ENCODE measurements at regions not wholly inside any gene's neighbourhood (a gene's known extent, or its start where the extent isn't known, plus 50 kb on each side); places are given as distances from the start of the nearest gene placed in this dataset.

GRCh38 chr18:55124078-55124763 is 165.0 kb upstream of the CCDC68 start:
- Histone ChIP-seq H3K4me3 (no peak overlapping the region), H3K9me3 (no peaks in the 10 kb centered on the region), H3K36me3 (no peaks in the 10 kb centered on the region), H3K4me1 (no peaks in the 10 kb centered on the region), H3K27me3 (no peaks in the 10 kb centered on the region), H3K27ac (no peak overlapping the region)
- no peak for DNase-seq
- TF ChIP-seq POLR2A (IDR thresholded peaks at IDR 0.05), result no peak
- TF ChIP-seq CTCF (IDR thresholded peaks at IDR 0.05), result no peak
- intact Hi-C loops (cut with DNase I; ENCODE audit: low total_unique reads), result no loop called here

- Histone ChIP-seq H3K27me3 (no peaks in the 10 kb centered on the region), H3K9me3 (no peaks in the 10 kb centered on the region), H3K4me3 (no peak overlapping the region), H3K4me1 (no peaks in the 10 kb centered on the region), H3K36me3 (no peaks in the 10 kb centered on the region), H3K27ac (no peak overlapping the region)
- intact Hi-C loops (cut with DNase I; ENCODE audit: low total_unique reads), result no loop called here
- no peak for DNase-seq
- TF ChIP-seq POLR2A (IDR thresholded peaks at IDR 0.05) (no peak), CTCF (IDR thresholded peaks at IDR 0.05) (no peak)
Measured at GRCh38 chr18:55123361-55123760, 164.1 kb upstream of the CCDC68 start.

- intact Hi-C loops (cut with DNase I; ENCODE audit: low total_unique reads), result no loop called here
- TF ChIP-seq POLR2A (IDR thresholded peaks at IDR 0.05) (no peak), CTCF (IDR thresholded peaks at IDR 0.05) (no peak)
- Histone ChIP-seq H3K9me3 (no peaks in the 10 kb centered on the region), H3K36me3 (no peaks in the 10 kb centered on the region), H3K27ac (no peak overlapping the region), H3K4me1 (no peaks in the 10 kb centered on the region), H3K4me3 (no peak overlapping the region), H3K27me3 (no peaks in the 10 kb centered on the region)
- no peak for DNase-seq
Measured at GRCh38 chr18:55121397-55122170, 162.3 kb upstream of the CCDC68 start.

- Histone ChIP-seq H3K4me3 (no peak overlapping the region), H3K9me3 (no peaks in the 10 kb centered on the region), H3K4me1 (no peaks in the 10 kb centered on the region), H3K27ac (no peak overlapping the region), H3K27me3 (no peaks in the 10 kb centered on the region), H3K36me3 (no peaks in the 10 kb centered on the region)
- intact Hi-C loops (cut with DNase I; ENCODE audit: low total_unique reads), result no loop called here
- DNase-seq, result no peak
- TF ChIP-seq CTCF (IDR thresholded peaks at IDR 0.05), result no peak
- no peak for TF ChIP-seq POLR2A (IDR thresholded peaks at IDR 0.05)
Measured at GRCh38 chr18:55120896-55121295, 161.6 kb upstream of the CCDC68 start.

- DNase-seq, result no peak
- H3K27me3 ChIP-seq, result no peaks in the 10 kb centered on the region
- intact Hi-C loops (cut with DNase I; ENCODE audit: low total_unique reads), result no loop called here
Measured at GRCh38 chr18:55119434-55119833, 160.2 kb upstream of the CCDC68 start.

More at GRCh38 chr18:55119434-55119833, 160.2 kb upstream of the CCDC68 start:
- H3K4me3 ChIP-seq, result no peak overlapping the region
- no peaks in the 10 kb centered on the region for H3K9me3 ChIP-seq
- H3K36me3 ChIP-seq, result no peaks in the 10 kb centered on the region
- H3K4me1 ChIP-seq, result no peaks in the 10 kb centered on the region
- TF ChIP-seq POLR2A (IDR thresholded peaks at IDR 0.05) (no peak), CTCF (IDR thresholded peaks at IDR 0.05) (no peak)
- H3K27ac ChIP-seq, result no peak overlapping the region

All from uterus (tissue), 3 donors.